ENCODE measurements at regions not wholly inside any gene's neighbourhood (a gene's known extent, or its start where the extent isn't known, plus 50 kb on each side); places are given as distances from the start of the nearest gene placed in this dataset.
A peak's percentile ranks its signal among the peaks of the same experiment; 100 is the strongest.

- TF ChIP-seq CTCF (IDR thresholded peaks at IDR 0.05; ENCODE audit: insufficient read depth, low read length) (no peak), REST (IDR thresholded peaks at IDR 0.05; ENCODE audit: insufficient replicate concordance, low read depth) (no peak), GABPA (IDR thresholded peaks at IDR 0.05; ENCODE audit: low read depth) (no peak), POLR2AphosphoS5 (IDR thresholded peaks at IDR 0.05; ENCODE audit: low read depth) (no peak), SPI1 (IDR thresholded peaks at IDR 0.05; ENCODE audit: borderline replicate concordance, low read depth) (no peak)
- H3K4me3 ChIP-seq (replicated peaks; ENCODE audit: insufficient read depth, low read length) = no peak overlapping the region
- no peak for DNase-seq (ENCODE audit: low read depth in 1 of 2, low spot score in 1 of 2)
- no peaks in the 10 kb centered on the region for H3K27me3 ChIP-seq (ENCODE audit: insufficient read depth, poor library complexity, severe bottlenecking)
- peak overlapping the region; percentile 50 for H3K27ac ChIP-seq (replicated peaks)
These were observed 158.9 kb upstream of the FGGY start for GRCh38 chr1:59137968-59138367.

GRCh38 chr1:59138402-59138801 is 158.5 kb upstream of the FGGY start:
- Histone ChIP-seq H3K27me3 (ENCODE audit: insufficient read depth, poor library complexity, severe bottlenecking) (no peaks in the 10 kb centered on the region), H3K27ac (replicated peaks) (peak overlapping the region; percentile 50), H3K4me3 (replicated peaks; ENCODE audit: insufficient read depth, low read length) (no peak overlapping the region)
- peak; percentile 45 to 72 for DNase-seq (ENCODE audit: low read depth in 1 of 2, low spot score in 1 of 2)
- TF ChIP-seq POLR2AphosphoS5 (IDR thresholded peaks at IDR 0.05; ENCODE audit: low read depth) = no peak; the same call in 1 of the 2 replicates
- no peak for TF ChIP-seq CTCF (IDR thresholded peaks at IDR 0.05; ENCODE audit: insufficient read depth, low read length)
- TF ChIP-seq REST (IDR thresholded peaks at IDR 0.05; ENCODE audit: insufficient replicate concordance, low read depth) = no peak
- peak; percentile 33; the same call in 1 of the 2 replicates for TF ChIP-seq SPI1 (IDR thresholded peaks at IDR 0.05; ENCODE audit: borderline replicate concordance, low read depth)
- no peak for TF ChIP-seq GABPA (IDR thresholded peaks at IDR 0.05; ENCODE audit: low read depth)

- Histone ChIP-seq H3K27ac (replicated peaks) (no peak overlapping the region), H3K4me3 (replicated peaks; ENCODE audit: insufficient read depth, low read length) (no peak overlapping the region), H3K27me3 (ENCODE audit: insufficient read depth, poor library complexity, severe bottlenecking) (no peaks in the 10 kb centered on the region)
- TF ChIP-seq REST (IDR thresholded peaks at IDR 0.05; ENCODE audit: insufficient replicate concordance, low read depth) (no peak), GABPA (IDR thresholded peaks at IDR 0.05; ENCODE audit: low read depth) (no peak), SPI1 (IDR thresholded peaks at IDR 0.05; ENCODE audit: borderline replicate concordance, low read depth) (no peak), CTCF (IDR thresholded peaks at IDR 0.05; ENCODE audit: insufficient read depth, low read length) (no peak), POLR2AphosphoS5 (IDR thresholded peaks at IDR 0.05; ENCODE audit: low read depth) (no peak)
- DNase-seq (ENCODE audit: low read depth in 1 of 2, low spot score in 1 of 2) = no peak
These were observed 157.5 kb upstream of the FGGY start for GRCh38 chr1:59139396-59139795.

All from HL-60 (cell line).